HEK293 (cell line): ENCODE measurements at regions not wholly inside any gene's neighbourhood (a gene's known extent, or its start where the extent isn't known, plus 50 kb on each side); places are given as distances from the start of the nearest gene placed in this dataset.

Experiments used
- CTCF ChIA-PET: fragments of 350-600 bp; formaldehyde crosslinking; extraction: SDS; loops from one replicate; lab custom pipeline; 2021; ENCODE audit warnings: antibody characterized with exemption; lab: Yijun Ruan, JAX
- POLR2A ChIA-PET: fragments of 300-600 bp; formaldehyde crosslinking; extraction: SDS; loops from one replicate; lab custom pipeline; 2020; ENCODE audit warnings: antibody characterized with exemption, inconsistent platforms; lab: Yijun Ruan, JAX
- H3K27ac ChIP-seq: fragments of 200-500 bp; sonication (Bioruptor generic); 2 replicates; pipeline ENCODE4 v1.5.1; 2014; ENCODE audit warnings: low read depth, low read length, control low read depth, inconsistent platforms; ENCODE audit errors: extremely low read depth
- H3K36me3 ChIP-seq, 2 experiments: fragments of 200-500 bp in 1 of 2; sonication (Bioruptor generic) in 1 of 2; 1 replicate in 1 of 2; 2 replicates in 1 of 2; pipeline ENCODE4 v1.5.1; 2014 to 2017; ENCODE audit warnings: inconsistent platforms in 2 of 2, low read length in 2 of 2; ENCODE audit not compliant: control insufficient read depth in 2 of 2, insufficient read depth in 1 of 2
- H3K4me1 ChIP-seq: fragments of 200-500 bp; sonication (Bioruptor generic); 2 replicates; pipeline ENCODE4 v1.5.1; 2014; ENCODE audit warnings: mild to moderate bottlenecking, low read length, inconsistent platforms; ENCODE audit not compliant: control insufficient read depth, insufficient read depth
- H3K4me3 ChIP-seq: 2 replicates; pipeline ENCODE4 v1.5.1; 2011; ENCODE audit warnings: low read depth, mild to moderate bottlenecking, control low read depth, low read length, moderate library complexity
- H3K9me3 ChIP-seq: fragments of 200-500 bp; sonication (Bioruptor generic); 2 replicates; pipeline ENCODE4 v1.5.1; 2014; ENCODE audit warnings: low read depth, low read length, inconsistent platforms; ENCODE audit not compliant: control insufficient read depth, insufficient read depth
- GLIS1 ChIP-seq: fragments of 450-650 bp; formaldehyde crosslinking; IDR thresholded peaks from 2 replicates; pipeline ENCODE4 v1.5.1; 2016; ENCODE audit warnings: missing biosample characterization, missing genetic modification characterization
- KLF10 ChIP-seq: fragments of 450-650 bp; IDR thresholded peaks from 2 replicates; pipeline ENCODE4 v1.5.1; 2018; ENCODE audit warnings: missing biosample characterization, mild to moderate bottlenecking, missing genetic modification characterization
- SP3 ChIP-seq: fragments of 450-650 bp; formaldehyde crosslinking; IDR thresholded peaks from 2 replicates; pipeline ENCODE4 v1.5.1; 2016; ENCODE audit warnings: missing biosample characterization, missing genetic modification characterization
- ZFP69B ChIP-seq: fragments of 450-650 bp; formaldehyde crosslinking; IDR thresholded peaks from 2 replicates; pipeline ENCODE4 v1.5.1; 2016; ENCODE audit warnings: missing biosample characterization, missing genetic modification characterization
- ZNF10 ChIP-seq: fragments of 450-650 bp; formaldehyde crosslinking; IDR thresholded peaks from 2 replicates; pipeline ENCODE4 v1.5.1; 2017; ENCODE audit warnings: missing biosample characterization, missing genetic modification characterization
- ZNF155 ChIP-seq: fragments of 450-650 bp; formaldehyde crosslinking; IDR thresholded peaks from 2 replicates; pipeline ENCODE4 v1.5.1; 2016; ENCODE audit warnings: missing biosample characterization, missing genetic modification characterization
- ZNF157 ChIP-seq: fragments of 450-650 bp; formaldehyde crosslinking; IDR thresholded peaks from 2 replicates; pipeline ENCODE4 v1.5.1; 2016; ENCODE audit warnings: missing biosample characterization, missing genetic modification characterization
- ZNF335 ChIP-seq: fragments of 450-650 bp; formaldehyde crosslinking; conservative IDR thresholded peaks from 2 replicates; pipeline ENCODE4 v1.5.1; 2016; ENCODE audit warnings: missing biosample characterization, missing genetic modification characterization
- ZNF391 ChIP-seq: fragments of 450-650 bp; formaldehyde crosslinking; IDR thresholded peaks from 2 replicates; pipeline ENCODE4 v1.5.1; 2016; ENCODE audit warnings: low read depth, missing biosample characterization, missing genetic modification characterization, borderline replicate concordance
- ZNF416 ChIP-seq: fragments of 450-650 bp; formaldehyde crosslinking; IDR thresholded peaks from 2 replicates; pipeline ENCODE4 v1.5.1; 2016; ENCODE audit warnings: missing biosample characterization, missing genetic modification characterization
- ZNF426 ChIP-seq: fragments of 450-650 bp; formaldehyde crosslinking; IDR thresholded peaks from 2 replicates; pipeline ENCODE4 v1.5.1; 2017; ENCODE audit warnings: missing biosample characterization, missing genetic modification characterization, mild to moderate bottlenecking, inconsistent platforms, moderate library complexity
- ZNF473 ChIP-seq: fragments of 450-650 bp; formaldehyde crosslinking; IDR thresholded peaks from 2 replicates; pipeline ENCODE4 v1.5.1; 2017; ENCODE audit warnings: missing biosample characterization, missing genetic modification characterization
- ZNF530 ChIP-seq: fragments of 450-650 bp; formaldehyde crosslinking; IDR thresholded peaks from 2 replicates; pipeline ENCODE4 v1.5.1; 2016; ENCODE audit warnings: low read depth, missing biosample characterization, missing genetic modification characterization
- ZNF558 ChIP-seq: fragments of 450-650 bp; formaldehyde crosslinking; IDR thresholded peaks from 2 replicates; pipeline ENCODE4 v1.5.1; 2016; ENCODE audit warnings: missing biosample characterization, missing genetic modification characterization
- ZNF658 ChIP-seq: fragments of 450-650 bp; formaldehyde crosslinking; IDR thresholded peaks from 2 replicates; pipeline ENCODE4; 2016; ENCODE audit warnings: missing biosample characterization, missing genetic modification characterization
- ZNF664 ChIP-seq: fragments of 450-650 bp; formaldehyde crosslinking; IDR thresholded peaks from 2 replicates; pipeline ENCODE4 v1.5.1; 2016; ENCODE audit warnings: missing biosample characterization, missing genetic modification characterization
- ZNF747 ChIP-seq: fragments of 450-650 bp; formaldehyde crosslinking; IDR thresholded peaks from 2 replicates; pipeline ENCODE4 v1.5.1; 2016; ENCODE audit warnings: missing biosample characterization, missing genetic modification characterization
- ZNF776 ChIP-seq: fragments of 450-650 bp; formaldehyde crosslinking; IDR thresholded peaks from 2 replicates; pipeline ENCODE4 v1.5.0; 2017; ENCODE audit warnings: missing biosample characterization, missing genetic modification characterization, borderline replicate concordance
- ZNF830 ChIP-seq: fragments of 450-650 bp; IDR thresholded peaks from 2 replicates; pipeline ENCODE4 v1.5.0; 2018; ENCODE audit warnings: missing biosample characterization, missing genetic modification characterization, low read depth, mild to moderate bottlenecking, moderate library complexity
- ZNF843 ChIP-seq: fragments of 450-650 bp; formaldehyde crosslinking; IDR thresholded peaks from 2 replicates; pipeline ENCODE4 v1.5.1; 2016; ENCODE audit warnings: missing biosample characterization, missing genetic modification characterization
- TF ChIP-seq, protein P1 (sequence below): fragments of 450-650 bp; formaldehyde crosslinking; IDR thresholded peaks from 2 replicates; pipeline ENCODE4 v1.5.1; 2016; ENCODE audit warnings: missing biosample characterization, missing genetic modification characterization
- TF ChIP-seq, protein P2 (sequence below): fragments of 450-650 bp; formaldehyde crosslinking; IDR thresholded peaks from 2 replicates; pipeline ENCODE4 v1.5.1; 2016; ENCODE audit warnings: missing biosample characterization, missing genetic modification characterization, low read depth

DNA sequence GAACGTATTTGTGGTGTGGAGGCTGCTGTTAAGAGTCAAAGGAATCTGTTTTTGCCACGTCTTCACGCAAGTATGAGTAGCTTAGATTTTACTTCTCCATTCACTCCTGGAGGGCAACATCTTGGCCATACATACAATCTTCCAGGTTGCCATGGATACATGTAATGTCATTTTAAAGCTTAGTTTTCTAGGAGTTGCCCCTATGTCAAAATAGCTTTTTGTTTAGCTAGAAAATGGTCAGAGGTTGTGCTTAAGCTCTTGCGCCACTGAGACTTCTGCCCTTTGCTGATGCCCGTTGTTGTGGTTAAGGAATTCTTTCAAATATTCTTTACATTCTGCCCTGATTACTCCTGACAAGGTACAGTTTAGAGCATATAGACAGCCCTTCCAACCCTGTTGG is 245.4 kb upstream of the TFPI start:
- Histone ChIP-seq H3K27ac (no peak overlapping the region), H3K4me3 (no peak overlapping the region), H3K4me1 (no peaks in the 10 kb centered on the region)
- TF ChIP-seq ZNF530 (tag by site-specific recombination) (no peak), KLF10 (tag by site-specific recombination) (no peak), ZNF155 (no peak), ZNF426 (tag by site-specific recombination) (no peak), ZNF830 (no peak), ZNF473 (tag by site-specific recombination) (no peak), ZNF558 (tag by site-specific recombination) (no peak), ZNF10 (no peak)
- TF ChIP-seq, protein P1, sequence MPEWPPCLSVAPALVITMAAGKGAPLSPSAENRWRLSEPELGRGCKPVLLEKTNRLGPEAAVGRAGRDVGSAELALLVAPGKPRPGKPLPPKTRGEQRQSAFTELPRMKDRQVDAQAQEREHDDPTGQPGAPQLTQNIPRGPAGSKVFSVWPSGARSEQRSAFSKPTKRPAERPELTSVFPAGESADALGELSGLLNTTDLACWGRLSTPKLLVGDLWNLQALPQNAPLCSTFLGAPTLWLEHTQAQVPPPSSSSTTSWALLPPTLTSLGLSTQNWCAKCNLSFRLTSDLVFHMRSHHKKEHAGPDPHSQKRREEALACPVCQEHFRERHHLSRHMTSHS: no peak
- TF ChIP-seq, protein P2, sequence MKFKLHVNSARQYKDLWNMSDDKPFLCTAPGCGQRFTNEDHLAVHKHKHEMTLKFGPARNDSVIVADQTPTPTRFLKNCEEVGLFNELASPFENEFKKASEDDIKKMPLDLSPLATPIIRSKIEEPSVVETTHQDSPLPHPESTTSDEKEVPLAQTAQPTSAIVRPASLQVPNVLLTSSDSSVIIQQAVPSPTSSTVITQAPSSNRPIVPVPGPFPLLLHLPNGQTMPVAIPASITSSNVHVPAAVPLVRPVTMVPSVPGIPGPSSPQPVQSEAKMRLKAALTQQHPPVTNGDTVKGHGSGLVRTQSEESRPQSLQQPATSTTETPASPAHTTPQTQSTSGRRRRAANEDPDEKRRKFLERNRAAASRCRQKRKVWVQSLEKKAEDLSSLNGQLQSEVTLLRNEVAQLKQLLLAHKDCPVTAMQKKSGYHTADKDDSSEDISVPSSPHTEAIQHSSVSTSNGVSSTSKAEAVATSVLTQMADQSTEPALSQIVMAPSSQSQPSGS (tag by site-specific recombination): no peak
- TF ChIP-seq, all 188 proteins: peak for 0
- Histone ChIP-seq H3K9me3 (no peaks in the 10 kb centered on the region), H3K36me3 (no peaks in the 10 kb centered on the region)
- ChIA-PET POLR2A (interaction anchor here (0.6 kb wide), 1 partner anchor 80 kb away, joined by 3 read pairs; no protein-coding TSS in a partner anchor), CTCF (no interaction called here)

DNA sequence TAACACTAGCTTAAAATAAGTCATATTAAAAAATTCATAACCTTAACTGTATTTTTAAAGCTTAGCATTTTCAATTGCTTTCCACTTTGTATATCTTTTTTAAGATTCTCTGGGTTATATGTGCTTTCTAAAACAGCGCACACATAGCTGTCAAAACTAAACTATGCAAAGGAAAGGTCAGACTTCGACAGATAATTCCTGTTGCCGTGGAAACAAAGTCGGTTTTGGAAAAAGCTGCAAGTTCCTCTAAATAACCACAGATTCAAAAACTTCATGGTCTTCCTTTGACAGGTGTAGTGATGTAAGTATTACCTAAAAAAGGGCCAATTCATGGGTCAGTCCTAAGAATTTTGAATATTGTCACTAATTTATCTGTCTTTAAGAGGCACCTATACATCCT is 249.6 kb upstream of the TFPI start:
- ChIA-PET CTCF (interaction anchor here (0.7 to 1.0 kb wide), 2 partner anchors 39 to 304 kb away, joined by 3 to 5 read pairs; no protein-coding TSS in a partner anchor), POLR2A (no interaction called here)
- Histone ChIP-seq H3K36me3 (no peaks in the 10 kb centered on the region), H3K4me1 (no peaks in the 10 kb centered on the region), H3K9me3 (no peaks in the 10 kb centered on the region), H3K4me3 (no peak overlapping the region), H3K27ac (no peak overlapping the region)
- TF ChIP-seq ZNF391: no peak

DNA sequence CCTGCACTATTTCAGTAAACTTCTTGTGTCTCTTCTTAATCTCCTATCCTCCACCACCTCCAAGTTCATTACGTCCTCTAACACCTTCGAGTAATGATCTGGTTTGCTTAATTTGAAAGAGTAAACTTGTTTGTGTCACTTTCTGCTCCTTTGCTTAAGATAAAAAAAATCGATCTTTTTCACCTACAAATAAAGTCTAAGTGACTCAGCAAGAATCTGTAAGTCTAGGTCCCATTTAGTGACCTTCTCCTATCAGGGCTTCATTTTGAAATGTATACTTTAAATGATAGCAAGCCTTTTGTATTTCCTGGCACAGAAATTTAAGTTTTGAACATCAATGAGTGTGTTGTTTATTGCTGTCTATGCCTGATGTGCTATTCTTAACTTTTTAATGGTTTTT is 260.9 kb upstream of the TFPI start:
- Histone ChIP-seq H3K4me3 (no peak overlapping the region), H3K36me3 (no peaks in the 10 kb centered on the region), H3K4me1 (no peaks in the 10 kb centered on the region), H3K27ac (no peak overlapping the region), H3K9me3 (no peaks in the 10 kb centered on the region)
- TF ChIP-seq ZNF335 (tag by site-specific recombination) (no peak), ZNF658 (tag by site-specific recombination) (no peak), ZNF776 (tag by site-specific recombination) (no peak), ZNF747 (tag by site-specific recombination) (no peak), GLIS1 (no peak), ZFP69B (no peak), ZNF10 (no peak), ZNF157 (tag by site-specific recombination) (no peak), ZNF664 (tag by site-specific recombination) (no peak), ZNF416 (tag by site-specific recombination) (no peak), SP3 (tag by site-specific recombination) (no peak), ZNF843 (tag by site-specific recombination) (no peak)
- ChIA-PET POLR2A (no interaction called here), CTCF (no interaction called here)
